IMR-90 (cell line): ENCODE measurements at regions not wholly inside any gene's neighbourhood (a gene's known extent, or its start where the extent isn't known, plus 50 kb on each side); places are given as distances from the start of the nearest gene placed in this dataset.

Source experiments
- ATAC-seq: fragments of 200-7000 bp; cut with Tn5 transposase; 2 replicates; pipeline ENCODE4 v1.9.1; 2020; ENCODE audit warnings: low read depth, mild to moderate bottlenecking, moderate library complexity
- BruUV-seq: library from RNA; stranded (reverse); fragments of 400-500 nt; replicated peaks from 2 replicates; lab custom pipeline; 2021; lab: Mats Ljungman, UMichigan
- CTCF ChIA-PET: fragments of 300-600 bp; formaldehyde crosslinking; extraction: SDS; loops from one replicate; lab custom pipeline; 2021; ENCODE audit warnings: antibody characterized with exemption; lab: Yijun Ruan, JAX
- POLR2A ChIA-PET: fragments of 300-600 bp; sonication (Branson Sonifier 250); formaldehyde crosslinking; loops from one replicate; lab custom pipeline; 2022; ENCODE audit warnings: antibody characterized with exemption; ENCODE audit not compliant: unreplicated experiment; lab: Charles Lee
- DNase-seq: peaks from one replicate; pipeline ENCODE4 v3.0.0; 2013
- H2AFZ ChIP-seq: replicated peaks from 2 replicates; pipeline ENCODE3; 2013; ENCODE audit warnings: low read length, mild to moderate bottlenecking; ENCODE audit not compliant: poor library complexity
- H2AK5ac ChIP-seq: 2 replicates; pipeline ENCODE4 v1.6.1; 2013; ENCODE audit warnings: low read depth, low read length, inconsistent platforms
- H2AK9ac ChIP-seq: replicated peaks from 2 replicates; pipeline ENCODE3; 2013; ENCODE audit warnings: mild to moderate bottlenecking, low read depth, low read length, moderate library complexity; ENCODE audit not compliant: poor library complexity
- H2BK120ac ChIP-seq: 2 replicates; pipeline ENCODE4 v1.6.1; 2013; ENCODE audit warnings: low read depth, low read length, inconsistent platforms
- H2BK15ac ChIP-seq: 3 replicates; pipeline ENCODE4 v1.6.1; 2013; ENCODE audit warnings: low read depth, low read length, inconsistent platforms
- H2BK20ac ChIP-seq: 2 replicates; pipeline ENCODE4 v1.6.1; 2013; ENCODE audit warnings: low read depth, mild to moderate bottlenecking, inconsistent platforms, low read length, moderate library complexity
- H2BK5ac ChIP-seq: 2 replicates; pipeline ENCODE4 v1.6.1; 2013; ENCODE audit warnings: mild to moderate bottlenecking, low read depth, low read length, inconsistent platforms; ENCODE audit not compliant: poor library complexity, severe bottlenecking
- H3K14ac ChIP-seq: replicated peaks from 2 replicates; pipeline ENCODE4 v1.6.1; 2013; ENCODE audit warnings: low read depth, low read length, inconsistent platforms
- H3K18ac ChIP-seq: 2 replicates; pipeline ENCODE4 v1.6.1; 2013; ENCODE audit warnings: low read depth, low read length, control low read depth
- H3K23ac ChIP-seq: 2 replicates; pipeline ENCODE4 v1.6.1; 2013; ENCODE audit warnings: low read depth, low read length, inconsistent platforms
- H3K27ac ChIP-seq: 2 replicates; pipeline ENCODE4 v1.5.1; 2013; ENCODE audit warnings: mild to moderate bottlenecking, control low read depth, low read length; ENCODE audit not compliant: insufficient read depth
- H3K27me3 ChIP-seq: 2 replicates; pipeline ENCODE4 v1.6.1; 2013; ENCODE audit warnings: low read length; ENCODE audit not compliant: control insufficient read depth, insufficient read depth
- H3K36me3 ChIP-seq: 2 replicates; pipeline ENCODE4 v1.6.1; 2013; ENCODE audit warnings: low read length, mixed read lengths; ENCODE audit not compliant: control insufficient read depth, insufficient read depth
- H3K4ac ChIP-seq: 2 replicates; pipeline ENCODE4 v1.6.1; 2013; ENCODE audit warnings: low read depth, low read length, inconsistent platforms
- H3K4me1 ChIP-seq: 2 replicates; pipeline ENCODE4 v1.6.1; 2013; ENCODE audit warnings: low read length, mixed read lengths; ENCODE audit not compliant: control insufficient read depth, insufficient read depth
- H3K4me2 ChIP-seq: 2 replicates; pipeline ENCODE4 v1.6.1; 2013; ENCODE audit warnings: low read depth, mild to moderate bottlenecking, control low read depth, low read length, moderate library complexity
- H3K4me3 ChIP-seq: 2 replicates; pipeline ENCODE4 v1.5.1; 2013; ENCODE audit warnings: low read depth, mild to moderate bottlenecking, control low read depth, low read length, moderate library complexity; ENCODE audit not compliant: insufficient read depth
- H3K56ac ChIP-seq: 2 replicates; pipeline ENCODE4 v1.6.1; 2013; ENCODE audit warnings: low read length, inconsistent platforms; ENCODE audit not compliant: insufficient read depth; ENCODE audit errors: extremely low read depth
- H3K79me1 ChIP-seq, 2 experiments: 2 replicates each; pipeline ENCODE4 v1.6.1; 2013; ENCODE audit warnings: low read length in 2 of 2, inconsistent platforms in 1 of 2, low read depth in 1 of 2
- H3K9ac ChIP-seq: 2 replicates; pipeline ENCODE4 v1.6.1; 2013; ENCODE audit warnings: low read depth, low read length, control low read depth
- H3K9me1 ChIP-seq: 2 replicates; pipeline ENCODE4 v1.6.1; 2013; ENCODE audit warnings: low read length, inconsistent platforms; ENCODE audit not compliant: insufficient read depth
- H3K9me3 ChIP-seq: 2 replicates; pipeline ENCODE4 v1.6.1; 2013; ENCODE audit warnings: low read length; ENCODE audit not compliant: control insufficient read depth, insufficient read depth
- H4K20me1 ChIP-seq: 2 replicates; pipeline ENCODE4 v1.6.1; 2013; ENCODE audit warnings: low read length, inconsistent platforms; ENCODE audit not compliant: insufficient read depth
- H4K5ac ChIP-seq: 2 replicates; pipeline ENCODE4 v1.6.1; 2013; ENCODE audit warnings: mild to moderate bottlenecking, low read depth, low read length, control low read depth
- H4K8ac ChIP-seq, 2 experiments: 2 replicates each; pipeline ENCODE4 v1.6.1; 2013; ENCODE audit warnings: low read depth in 2 of 2, low read length in 2 of 2, control low read depth in 1 of 2, inconsistent platforms in 1 of 2
- H4K91ac ChIP-seq: 2 replicates; pipeline ENCODE4 v1.6.1; 2013; ENCODE audit warnings: low read depth, low read length, inconsistent platforms; ENCODE audit not compliant: insufficient read depth
- CEBPB ChIP-seq: IDR thresholded peaks from 2 replicates; pipeline ENCODE4 v1.6.1; 2012; ENCODE audit warnings: low read depth, low read length, improper control_type of control experiment
- CTCF ChIP-seq: conservative IDR thresholded peaks from 2 replicates; pipeline ENCODE4 v1.5.1; 2012; ENCODE audit warnings: mild to moderate bottlenecking, low read depth, low read length, improper control_type of control experiment
- ELK1 ChIP-seq: fragments of 150-350 bp; IDR thresholded peaks from 2 replicates; pipeline ENCODE4 v1.6.1; 2016; ENCODE audit warnings: low read depth, mild to moderate bottlenecking, low read length, moderate library complexity, borderline replicate concordance
- FOS ChIP-seq: fragments of 150-350 bp; IDR thresholded peaks from 2 replicates; pipeline ENCODE4 v1.6.1; 2016; ENCODE audit warnings: low read depth, low read length
- MAFK ChIP-seq: IDR thresholded peaks from 2 replicates; pipeline ENCODE4 v1.6.1; 2012; ENCODE audit warnings: low read depth, low read length, improper control_type of control experiment
- MAZ ChIP-seq: IDR thresholded peaks from 2 replicates; pipeline ENCODE4 v1.6.1; 2012; ENCODE audit warnings: low read depth, mild to moderate bottlenecking, low read length, improper control_type of control experiment, moderate library complexity, borderline replicate concordance
- RAD21 ChIP-seq: IDR thresholded peaks from 2 replicates; pipeline ENCODE4 v1.6.1; 2012; ENCODE audit warnings: low read length, improper control_type of control experiment
- USF2 ChIP-seq: fragments of 150-350 bp; IDR thresholded peaks from 2 replicates; pipeline ENCODE4 v1.6.1; 2017; ENCODE audit warnings: mild to moderate bottlenecking, antibody characterized with exemption, low read length, low read depth
- WGBS, 2 experiments: methylation state at CpG; one replicate each; pipeline versions ENCODE4 v1.1.5 to v1.1.7; 2013; ENCODE audit warnings: missing lambda C conversion rate in 2 of 2; ENCODE audit not compliant: insufficient read length in 1 of 2; ENCODE audit errors: extremely low coverage in 2 of 2; 5-methylcytosine and 5-hydroxymethylcytosine counted together
- dilution Hi-C: fragments of 300-500 bp; cut with HindIII; formaldehyde crosslinking; loops from one replicate; pipeline ENCODE4 v1.14.3; 2018; ENCODE audit warnings: low sequenced_read_pairs; ENCODE audit not compliant: unreplicated experiment
- in situ Hi-C: fragments of 300-500 bp; cut with MboI; formaldehyde crosslinking; loops from 3 replicates; pipeline ENCODE4 v1.14.3; 2019; ENCODE audit warnings: low sequenced_read_pairs, inconsistent platforms, mixed read lengths
- intact Hi-C: fragments of 100-400 bp; cut with micrococcal nuclease; formaldehyde crosslinking; loops from 2 replicates; pipeline ENCODE4 v1.10.0; 2022

GRCh38 chr4:31365006-31365690 is 645.0 kb downstream of the PCDH7 start:
- 95% methylated on average over 3 of the region's 6 CpGs; no CpG with 5 or more reads in 1 of the 2 experiments for WGBS, 2 experiments
- POLR2A ChIA-PET = interaction anchor here (0.5 kb wide), 1 partner anchor 8 kb away, joined by 3 read pairs; no protein-coding TSS in a partner anchor
- dilution Hi-C loops = no loop called here
- no peak overlapping the region for H2BK5ac ChIP-seq
- DNase-seq (no peak), ATAC-seq (no peak)
- H4K20me1 ChIP-seq = no peaks in the 10 kb centered on the region
- no peak for TF ChIP-seq RAD21
- no peak for TF ChIP-seq USF2
- no peak for TF ChIP-seq CEBPB
- TF ChIP-seq FOS = no peak
- TF ChIP-seq CTCF = no peak
- TF ChIP-seq ELK1 = no peak
- TF ChIP-seq MAZ = no peak
- no peak for TF ChIP-seq MAFK
- no peak overlapping the region for H4K91ac ChIP-seq
- CTCF ChIA-PET = no interaction called here
- no peak overlapping the region for H3K27ac ChIP-seq
- H2AK9ac ChIP-seq = no peak overlapping the region
- H2AK5ac ChIP-seq = no peak overlapping the region
- no peaks in the 10 kb centered on the region for H3K4me1 ChIP-seq
- no peak overlapping the region for H4K8ac ChIP-seq
- no peak overlapping the region for H4K5ac ChIP-seq
- no peak overlapping the region for H3K14ac ChIP-seq
- no peak overlapping the region for H3K18ac ChIP-seq
- H2AFZ ChIP-seq = no peak overlapping the region
- intact Hi-C loops = no loop called here
- no peaks in the 10 kb centered on the region for H3K79me1 ChIP-seq
- no peak overlapping the region for H3K9ac ChIP-seq
- no peaks in the 10 kb centered on the region for H3K9me1 ChIP-seq
- H3K9me3 ChIP-seq = no peaks in the 10 kb centered on the region
- no peak overlapping the region for H2BK120ac ChIP-seq
- no peak overlapping the region for H3K4me3 ChIP-seq
- no peak overlapping the region for H3K23ac ChIP-seq
- H3K36me3 ChIP-seq = no peaks in the 10 kb centered on the region
- no peak overlapping the region for H3K4me2 ChIP-seq
- no peaks in the 10 kb centered on the region for H3K27me3 ChIP-seq
- H3K56ac ChIP-seq = no peak overlapping the region
- no peak overlapping the region for H2BK15ac ChIP-seq
- in situ Hi-C loops = no loop called here
- no peak overlapping the region for H3K4ac ChIP-seq
- no peak overlapping the region for H2BK20ac ChIP-seq
- no TSS peak for BruUV-seq
